ENCODE measurements at regions not wholly inside any gene's neighbourhood (a gene's known extent, or its start where the extent isn't known, plus 50 kb on each side); places are given as distances from the start of the nearest gene placed in this dataset.
A peak's percentile ranks its signal among the peaks of the same experiment; 100 is the strongest.

DNA sequence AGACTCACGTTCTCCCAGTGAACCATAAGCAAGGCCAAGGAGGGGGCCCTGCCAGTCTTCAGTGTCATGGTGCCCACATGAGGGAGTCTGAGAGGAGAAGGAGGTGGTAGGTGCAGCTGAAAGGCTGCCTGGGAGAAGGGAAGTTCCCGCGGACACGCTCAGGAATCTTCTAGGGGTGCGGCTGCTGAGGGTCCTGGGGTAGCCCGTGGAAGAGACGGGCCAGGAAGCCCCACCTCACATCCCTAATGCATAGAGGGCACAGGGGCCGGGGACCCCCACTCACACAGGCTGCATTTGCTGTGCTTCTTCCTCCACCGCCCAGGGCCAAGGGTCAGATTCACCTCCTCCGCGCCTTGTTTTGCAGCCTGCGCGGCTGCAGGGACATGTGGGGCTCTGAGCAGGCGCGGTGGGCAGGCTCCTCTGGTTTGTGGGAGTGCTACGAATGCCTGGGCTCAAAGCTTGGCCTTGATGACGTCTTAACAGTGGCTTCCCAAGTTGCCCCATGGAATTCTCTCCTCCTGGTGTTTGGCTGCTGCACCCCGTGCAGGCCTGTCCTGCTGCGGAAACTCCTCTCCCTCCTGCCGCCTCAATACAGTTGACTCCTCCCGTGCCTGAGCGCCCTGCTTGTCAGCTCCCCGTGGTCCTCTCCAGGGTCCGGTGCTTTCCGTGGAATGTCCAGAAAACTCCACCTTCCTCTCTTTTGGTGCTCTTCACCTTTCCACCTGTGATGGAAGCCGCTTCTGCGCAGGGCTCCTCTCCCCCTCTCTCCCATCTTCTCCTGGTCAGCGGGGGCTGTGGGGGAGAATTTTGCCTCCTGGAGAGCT lies 95.7 kb downstream of the VAPA start:
- DNase-seq (ENCODE audit: low spot score), result no peak

GRCh38 chr18:10010611-10011015 lies 96.8 kb downstream of the VAPA start:
- DNase-seq (ENCODE audit: low spot score), result no peak

- DNase-seq (ENCODE audit: low spot score), result no peak
These were observed 97.2 kb downstream of the VAPA start for GRCh38 chr18:10011061-10011460.

GRCh38 chr18:10011751-10012150 lies 97.9 kb downstream of the VAPA start:
- no peak for DNase-seq (ENCODE audit: low spot score)

GRCh38 chr18:10012526-10012925 lies 98.7 kb downstream of the VAPA start:
- no peak for DNase-seq (ENCODE audit: low spot score)

DNA sequence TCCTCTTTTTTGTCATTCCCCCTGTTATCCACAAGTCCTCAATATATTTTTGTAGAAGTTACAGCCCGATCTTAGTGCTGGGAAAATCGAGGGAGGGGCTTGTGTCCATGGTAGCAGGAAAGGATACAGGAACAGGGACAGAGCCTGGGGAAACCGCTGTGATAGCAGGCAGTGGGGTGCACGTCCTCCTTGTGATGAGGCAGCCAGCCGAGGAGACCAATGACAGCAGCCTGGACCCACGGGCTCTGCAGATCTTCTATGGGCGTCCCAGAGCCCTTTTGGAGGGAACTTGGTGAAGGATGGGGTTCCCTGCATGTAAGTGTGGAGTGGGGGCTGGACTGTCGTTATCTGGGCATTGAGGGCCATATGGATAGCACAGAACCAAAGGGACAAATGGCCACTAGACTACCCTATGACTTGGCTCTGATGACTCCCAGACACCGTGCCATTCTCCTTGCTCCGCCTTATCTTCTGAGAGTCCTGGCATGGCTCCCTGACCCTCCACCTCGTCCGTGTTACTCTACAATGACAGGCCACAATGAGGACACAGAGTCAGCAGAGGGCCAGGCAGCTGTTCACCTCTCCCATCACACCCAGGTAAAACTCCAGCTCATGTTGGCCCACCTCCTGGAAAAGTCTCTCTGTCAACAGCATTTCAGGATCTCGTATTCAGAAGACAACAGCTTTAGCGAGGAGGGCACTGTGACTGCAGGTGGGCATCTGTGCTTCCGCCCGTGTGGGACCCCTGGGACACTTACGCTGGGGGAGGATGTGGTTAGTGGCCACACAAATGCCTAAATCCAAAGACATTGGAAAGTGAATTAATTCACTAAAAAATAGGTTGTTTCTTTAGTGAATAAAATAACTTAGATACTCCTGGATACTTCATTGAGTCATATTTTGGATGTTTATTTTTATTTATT lies 100.1 kb downstream of the VAPA start:
- no peak for DNase-seq (ENCODE audit: low spot score)

GRCh38 chr18:10015288-10015701 lies 101.5 kb downstream of the VAPA start:
- DNase-seq (ENCODE audit: low spot score), result peak; percentile 40

GRCh38 chr18:10015941-10016819 lies 102.4 kb downstream of the VAPA start:
- DNase-seq (ENCODE audit: low spot score), result no peak

DNA sequence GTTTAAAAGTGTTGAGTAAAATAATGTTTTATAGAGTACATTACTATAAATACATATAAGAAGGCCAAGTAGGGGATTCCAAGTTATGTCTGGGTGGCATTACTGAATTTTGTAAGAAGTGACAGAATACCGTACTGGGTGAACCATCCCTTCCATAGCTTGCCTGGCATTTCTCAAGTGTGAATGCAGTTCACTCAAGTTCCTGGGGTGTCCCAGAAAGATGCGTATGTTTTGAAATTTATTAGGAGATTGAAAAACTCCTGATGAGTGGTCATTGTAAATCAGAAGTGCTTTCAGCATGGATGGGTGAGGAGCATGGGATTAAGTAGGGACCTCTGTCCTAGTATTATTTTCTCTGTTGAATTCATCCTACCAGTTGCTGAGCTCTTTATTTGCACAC lies 103.2 kb downstream of the VAPA start:
- DNase-seq (ENCODE audit: low spot score), result no peak

DNA sequence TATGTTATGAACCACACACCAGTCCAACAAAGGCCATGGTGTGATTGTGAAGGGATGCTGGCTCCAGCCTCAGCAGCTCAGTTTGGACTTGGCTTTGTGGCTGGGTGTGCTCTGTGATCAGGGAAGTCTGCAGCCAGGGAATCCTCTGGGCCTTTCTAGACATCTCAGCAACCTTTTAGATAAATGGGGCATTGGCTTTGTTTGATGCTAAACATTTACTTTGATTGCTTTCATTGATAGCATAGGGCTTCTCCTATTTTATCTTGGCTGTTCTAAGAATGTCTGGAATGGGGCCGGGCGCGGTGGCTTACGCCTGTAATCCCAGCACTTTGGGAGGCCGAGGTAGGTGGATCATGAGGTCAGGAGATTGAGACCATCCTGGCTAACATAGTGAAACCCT lies 104.5 kb downstream of the VAPA start:
- no peak for DNase-seq (ENCODE audit: low spot score)

DNA sequence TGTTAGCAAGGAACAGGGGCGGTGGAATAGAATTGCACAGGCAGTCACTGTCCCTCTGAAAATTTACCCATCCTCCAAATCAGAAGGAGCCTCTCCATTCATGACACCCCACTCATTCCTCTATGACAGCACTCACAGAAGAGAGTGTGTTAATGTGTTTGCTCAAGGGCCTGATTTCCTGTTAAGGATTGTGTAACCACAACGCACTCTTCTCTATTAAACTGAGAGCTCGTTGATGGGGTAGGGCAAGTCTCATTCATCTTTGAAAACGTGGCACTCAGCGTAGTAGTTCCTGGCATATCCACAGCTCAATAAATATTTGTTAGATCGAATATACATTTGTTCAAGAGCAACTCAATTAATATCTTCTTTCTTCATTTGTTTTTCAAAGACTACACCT lies 106.4 kb downstream of the VAPA start:
- DNase-seq (ENCODE audit: low spot score), result no peak

DNA sequence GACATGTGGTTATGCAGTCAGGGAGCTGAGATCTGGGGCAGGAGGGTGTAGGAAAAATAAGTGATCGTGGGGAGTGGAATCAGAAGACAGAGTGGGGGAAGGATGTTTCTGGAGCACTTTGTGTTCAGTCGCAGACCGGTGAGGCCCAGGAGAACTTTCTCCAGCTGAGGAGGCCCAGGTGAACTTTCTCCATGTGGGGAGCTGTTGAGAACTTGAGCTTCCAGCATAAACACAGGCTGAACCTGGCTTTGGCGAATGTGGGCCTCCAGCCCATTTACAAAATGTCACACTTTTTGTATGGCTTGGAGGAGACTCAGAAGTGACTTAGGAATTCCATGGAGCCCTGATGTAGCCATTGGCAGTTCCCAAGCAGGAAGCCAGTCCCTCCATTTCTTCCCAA lies 108.5 kb downstream of the VAPA start:
- DNase-seq (ENCODE audit: low spot score), result no peak

DNA sequence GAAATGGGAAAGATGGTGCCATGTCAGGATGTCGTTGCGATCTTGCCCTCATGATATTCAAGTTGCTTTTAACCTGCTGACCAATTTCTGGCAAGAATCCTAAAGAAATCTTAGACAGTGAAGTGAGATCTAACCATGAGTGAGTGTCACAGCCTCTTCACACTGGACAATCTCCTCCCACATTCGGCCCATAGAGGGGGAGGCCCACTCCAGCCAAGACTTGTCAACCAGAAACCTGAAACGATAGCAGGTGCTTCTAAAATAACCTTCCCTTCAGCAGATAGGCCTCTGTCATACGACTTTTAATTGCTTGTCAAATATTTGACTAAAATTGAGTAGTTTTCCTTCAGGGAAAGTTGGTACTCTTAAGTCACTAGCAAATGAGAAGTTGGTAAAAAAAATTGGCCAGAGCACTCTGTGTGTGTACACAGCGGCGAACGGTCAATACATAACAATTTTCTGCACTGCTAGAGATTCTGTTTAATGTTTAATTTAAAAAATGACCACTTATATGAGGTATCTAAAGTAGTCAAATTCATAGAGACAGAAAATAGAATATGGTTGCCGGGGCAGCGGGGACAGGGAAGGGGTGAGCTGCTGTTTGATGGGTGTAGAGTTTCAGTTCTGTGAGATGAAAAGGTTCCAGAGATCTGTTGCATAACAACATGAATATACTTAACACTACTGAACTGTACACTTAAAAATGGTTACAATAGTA lies 110.2 kb downstream of the VAPA start:
- no peak for DNase-seq (ENCODE audit: low spot score)

DNA sequence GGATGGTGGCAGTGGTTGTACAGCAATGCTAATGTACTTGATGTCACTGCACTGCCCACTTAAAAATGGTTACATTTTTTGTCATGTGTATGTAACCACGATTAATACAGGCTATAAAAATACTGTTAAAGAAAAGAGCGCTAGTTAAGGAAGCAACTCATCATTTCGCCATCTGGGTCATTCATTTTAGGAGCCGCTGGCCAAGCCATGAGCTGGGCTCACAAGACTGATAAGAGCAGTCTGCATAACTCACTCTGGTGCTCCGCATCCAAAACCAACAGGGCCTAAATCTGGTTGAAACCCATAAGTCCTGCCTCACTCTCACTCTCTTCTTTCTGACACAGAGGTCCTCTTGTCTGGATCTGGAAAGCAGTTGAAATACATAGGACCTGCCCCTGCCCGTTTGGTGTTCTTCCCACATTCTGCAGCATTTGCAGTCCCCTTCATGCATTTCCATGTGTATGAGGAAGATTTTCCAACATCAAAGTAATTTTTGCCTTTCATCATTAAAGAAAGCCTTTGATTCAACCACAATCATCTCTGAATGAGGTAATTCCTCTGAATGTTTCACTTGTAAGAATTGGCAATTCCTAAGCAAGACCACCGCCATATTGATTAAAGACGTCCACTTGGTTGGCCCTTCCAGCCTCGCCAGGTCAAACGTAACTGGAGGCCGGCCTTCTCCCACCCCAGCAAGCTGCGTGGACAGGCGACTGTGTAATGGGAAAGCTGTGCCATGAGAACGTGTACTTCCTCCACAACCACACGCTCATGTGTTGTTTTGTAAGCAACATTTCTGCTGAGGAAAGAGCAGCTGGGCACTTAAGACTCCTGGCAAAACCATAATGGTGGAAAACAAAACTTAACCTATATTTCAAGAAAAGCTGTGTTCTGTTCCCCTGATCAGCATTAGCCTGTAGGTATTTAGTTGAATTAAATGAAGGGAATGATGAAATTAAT lies 112.2 kb downstream of the VAPA start:
- no peak for DNase-seq (ENCODE audit: low spot score)

GRCh38 chr18:10027031-10027430 lies 113.2 kb downstream of the VAPA start:
- DNase-seq (ENCODE audit: low spot score), result no peak

DNA sequence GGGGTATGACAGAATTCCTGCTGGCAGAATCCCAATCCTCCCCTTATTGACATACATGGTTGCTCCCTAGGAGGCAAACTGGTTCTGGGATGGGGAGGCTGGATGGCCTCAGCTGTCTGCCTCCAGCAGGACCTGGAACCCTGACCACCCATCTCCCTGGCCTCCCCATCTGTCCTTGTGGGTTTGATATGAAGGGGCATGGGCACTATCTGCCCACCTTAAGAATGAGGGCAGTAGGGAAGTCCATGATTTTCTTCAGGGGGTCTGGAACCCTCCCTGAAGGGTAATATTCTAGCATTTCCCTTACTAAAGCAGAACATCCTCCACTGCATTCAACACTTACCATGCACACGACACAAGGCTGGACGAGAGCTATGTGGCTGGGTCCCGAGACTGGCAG lies 113.6 kb downstream of the VAPA start:
- DNase-seq (ENCODE audit: low spot score), result no peak

DNA sequence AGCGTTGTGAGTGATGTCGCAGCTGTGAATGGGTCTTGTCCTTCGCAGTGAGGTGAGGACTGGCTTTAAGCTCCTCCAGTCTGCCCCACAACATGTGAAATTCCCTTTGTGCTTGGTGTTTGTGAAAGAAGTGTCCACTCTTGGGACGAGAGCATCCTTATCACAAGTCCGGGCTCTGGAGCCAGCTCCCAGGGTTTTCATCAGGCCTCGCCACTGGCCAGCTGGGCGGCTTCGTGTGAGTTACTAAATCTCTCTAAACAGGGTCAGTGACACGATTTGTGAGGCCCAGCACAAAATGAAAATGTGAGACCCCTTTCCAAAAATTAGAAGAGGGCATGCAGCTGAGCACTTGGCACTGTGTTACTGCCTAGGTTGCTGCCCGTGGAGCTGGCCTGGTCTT lies 115.9 kb downstream of the VAPA start:
- DNase-seq (ENCODE audit: low spot score), result no peak

- DNase-seq (ENCODE audit: low spot score), result no peak
These were observed 117.2 kb downstream of the VAPA start for GRCh38 chr18:10030816-10031541.

- DNase-seq (ENCODE audit: low spot score), result no peak
These were observed 118.7 kb downstream of the VAPA start for GRCh38 chr18:10032331-10033015.
